ENCODE measurements at regions not wholly inside any gene's neighbourhood (a gene's known extent, or its start where the extent isn't known, plus 50 kb on each side); places are given as distances from the start of the nearest gene placed in this dataset.

DNA sequence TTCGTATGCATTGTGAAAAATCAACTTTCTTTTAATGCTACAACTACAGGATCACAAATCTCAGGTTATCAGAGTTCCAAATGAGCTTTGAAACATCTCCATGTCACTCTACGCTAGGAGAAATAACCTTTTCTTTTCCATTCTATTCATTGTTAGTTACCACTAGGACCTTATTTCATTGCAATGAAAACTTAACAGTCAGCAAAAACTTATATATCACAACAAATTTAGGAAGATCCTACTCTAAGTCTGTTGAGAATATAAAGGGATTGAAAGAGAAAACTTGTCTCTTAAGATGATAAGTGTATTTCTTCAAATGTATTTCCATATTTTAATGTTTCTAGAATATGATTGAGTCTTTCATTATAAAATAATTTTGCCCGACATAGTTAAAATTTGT is 539.1 kb downstream of the TMTC2 start:
- TF ChIP-seq, protein P1, sequence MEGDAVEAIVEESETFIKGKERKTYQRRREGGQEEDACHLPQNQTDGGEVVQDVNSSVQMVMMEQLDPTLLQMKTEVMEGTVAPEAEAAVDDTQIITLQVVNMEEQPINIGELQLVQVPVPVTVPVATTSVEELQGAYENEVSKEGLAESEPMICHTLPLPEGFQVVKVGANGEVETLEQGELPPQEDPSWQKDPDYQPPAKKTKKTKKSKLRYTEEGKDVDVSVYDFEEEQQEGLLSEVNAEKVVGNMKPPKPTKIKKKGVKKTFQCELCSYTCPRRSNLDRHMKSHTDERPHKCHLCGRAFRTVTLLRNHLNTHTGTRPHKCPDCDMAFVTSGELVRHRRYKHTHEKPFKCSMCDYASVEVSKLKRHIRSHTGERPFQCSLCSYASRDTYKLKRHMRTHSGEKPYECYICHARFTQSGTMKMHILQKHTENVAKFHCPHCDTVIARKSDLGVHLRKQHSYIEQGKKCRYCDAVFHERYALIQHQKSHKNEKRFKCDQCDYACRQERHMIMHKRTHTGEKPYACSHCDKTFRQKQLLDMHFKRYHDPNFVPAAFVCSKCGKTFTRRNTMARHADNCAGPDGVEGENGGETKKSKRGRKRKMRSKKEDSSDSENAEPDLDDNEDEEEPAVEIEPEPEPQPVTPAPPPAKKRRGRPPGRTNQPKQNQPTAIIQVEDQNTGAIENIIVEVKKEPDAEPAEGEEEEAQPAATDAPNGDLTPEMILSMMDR (IDR thresholded peaks at IDR 0.05; ENCODE audit: poor library complexity, severe bottlenecking), result no peak
- ATAC-seq (ENCODE audit: low read depth), result no peak

DNA sequence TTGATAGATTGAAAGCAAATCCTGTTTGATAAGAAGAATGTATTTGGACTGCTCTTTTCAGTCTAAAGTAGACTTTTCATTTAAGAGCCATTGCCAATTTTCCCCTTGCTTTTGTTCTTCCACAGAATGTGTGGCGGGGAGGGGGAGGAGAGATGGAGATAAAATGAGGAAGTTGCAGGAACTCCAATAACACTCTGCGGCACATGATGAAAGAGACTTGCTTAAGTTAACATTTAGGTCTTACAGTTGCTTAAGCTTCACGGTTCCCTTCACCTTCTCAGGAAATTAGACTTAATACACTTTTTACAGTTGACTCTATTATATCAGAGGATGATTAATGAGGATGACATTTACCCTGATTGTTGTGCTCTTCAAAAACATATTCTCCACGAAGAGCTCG is 537.3 kb downstream of the TMTC2 start:
- ATAC-seq (ENCODE audit: low read depth), result no peak
- Histone ChIP-seq H3K27me3 (ENCODE audit: insufficient read depth, poor library complexity, severe bottlenecking) (no peaks in the 10 kb centered on the region), H3K36me3 (ENCODE audit: low read depth) (no peaks in the 10 kb centered on the region), H3K4me1 (ENCODE audit: insufficient read depth, poor library complexity, severe bottlenecking) (no peaks in the 10 kb centered on the region), H3K4me3 (ENCODE audit: severe bottlenecking) (no peak overlapping the region), H3K9me3 (ENCODE audit: severe bottlenecking) (no peaks in the 10 kb centered on the region), H3K27ac (ENCODE audit: poor library complexity, severe bottlenecking) (no peak overlapping the region)
- TF ChIP-seq, protein P1 (IDR thresholded peaks at IDR 0.05; ENCODE audit: poor library complexity, severe bottlenecking), result no peak
- DNase-seq (ENCODE audit: low spot score), result no peak

More for the DNA sequence above, 539.1 kb downstream of the TMTC2 start:
- H3K27me3 ChIP-seq (ENCODE audit: insufficient read depth, poor library complexity, severe bottlenecking), result no peaks in the 10 kb centered on the region
- H3K4me3 ChIP-seq (ENCODE audit: severe bottlenecking), result no peak overlapping the region
- DNase-seq (ENCODE audit: low spot score), result no peak
- no peaks in the 10 kb centered on the region for H3K36me3 ChIP-seq (ENCODE audit: low read depth)
- no peaks in the 10 kb centered on the region for H3K4me1 ChIP-seq (ENCODE audit: insufficient read depth, poor library complexity, severe bottlenecking)
- H3K27ac ChIP-seq (ENCODE audit: poor library complexity, severe bottlenecking), result no peak overlapping the region
- H3K9me3 ChIP-seq (ENCODE audit: severe bottlenecking), result no peaks in the 10 kb centered on the region

DNA sequence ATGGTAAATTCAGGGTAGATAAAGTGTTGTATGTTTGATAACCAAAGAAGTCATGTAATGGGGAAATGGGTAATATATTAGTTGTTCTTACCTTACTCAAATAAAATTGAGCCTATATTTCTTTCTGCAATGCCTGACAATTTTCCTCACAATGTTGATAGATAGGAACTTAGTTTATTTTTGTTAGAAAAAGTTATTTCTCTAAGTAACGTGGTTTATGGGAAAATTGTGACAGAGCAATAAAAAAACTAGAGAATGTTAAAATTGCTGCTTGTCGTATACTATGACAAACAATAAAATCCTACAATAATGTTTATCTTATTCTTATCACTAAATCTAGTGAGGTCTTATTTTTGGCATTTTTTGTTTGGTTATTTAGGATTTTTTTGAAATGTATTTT is 534.1 kb downstream of the TMTC2 start:
- no peak overlapping the region for H3K27ac ChIP-seq (ENCODE audit: poor library complexity, severe bottlenecking)
- H3K27me3 ChIP-seq (ENCODE audit: insufficient read depth, poor library complexity, severe bottlenecking), result no peaks in the 10 kb centered on the region
- H3K36me3 ChIP-seq (ENCODE audit: low read depth), result no peaks in the 10 kb centered on the region
- no peak overlapping the region for H3K4me3 ChIP-seq (ENCODE audit: severe bottlenecking)
- DNase-seq (ENCODE audit: low spot score) (no peak), ATAC-seq (ENCODE audit: low read depth) (no peak)
- TF ChIP-seq, protein P1 (IDR thresholded peaks at IDR 0.05; ENCODE audit: poor library complexity, severe bottlenecking), result no peak
- H3K9me3 ChIP-seq (ENCODE audit: severe bottlenecking), result no peaks in the 10 kb centered on the region
- no peaks in the 10 kb centered on the region for H3K4me1 ChIP-seq (ENCODE audit: insufficient read depth, poor library complexity, severe bottlenecking)

DNA sequence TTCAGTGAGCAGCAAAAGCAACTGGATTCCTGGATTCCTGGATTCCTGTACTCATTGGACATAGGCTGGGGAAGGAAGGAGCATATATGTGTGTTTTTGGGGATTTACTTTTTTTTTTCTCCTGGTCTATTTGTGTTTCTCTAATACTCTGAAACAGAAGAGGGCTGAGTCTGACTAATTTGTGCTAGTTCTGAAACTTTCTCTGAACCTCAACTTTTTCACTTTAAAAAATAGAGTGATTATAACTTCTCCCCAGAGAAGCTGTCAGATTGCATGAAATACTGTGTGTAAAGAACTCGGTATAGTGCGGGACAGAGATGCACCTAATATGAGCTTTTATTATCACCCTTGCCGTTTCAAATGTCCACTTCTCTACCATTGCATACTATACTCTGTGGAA is 529.5 kb downstream of the TMTC2 start:
- Histone ChIP-seq H3K27me3 (ENCODE audit: insufficient read depth, poor library complexity, severe bottlenecking) (no peaks in the 10 kb centered on the region), H3K36me3 (ENCODE audit: low read depth) (no peaks in the 10 kb centered on the region), H3K4me1 (ENCODE audit: insufficient read depth, poor library complexity, severe bottlenecking) (no peaks in the 10 kb centered on the region), H3K27ac (ENCODE audit: poor library complexity, severe bottlenecking) (no peak overlapping the region), H3K4me3 (ENCODE audit: severe bottlenecking) (no peak overlapping the region), H3K9me3 (ENCODE audit: severe bottlenecking) (no peaks in the 10 kb centered on the region)
- TF ChIP-seq, protein P1 (IDR thresholded peaks at IDR 0.05; ENCODE audit: poor library complexity, severe bottlenecking), result no peak
- no peak for DNase-seq (ENCODE audit: low spot score)
- no peak for ATAC-seq (ENCODE audit: low read depth)

DNA sequence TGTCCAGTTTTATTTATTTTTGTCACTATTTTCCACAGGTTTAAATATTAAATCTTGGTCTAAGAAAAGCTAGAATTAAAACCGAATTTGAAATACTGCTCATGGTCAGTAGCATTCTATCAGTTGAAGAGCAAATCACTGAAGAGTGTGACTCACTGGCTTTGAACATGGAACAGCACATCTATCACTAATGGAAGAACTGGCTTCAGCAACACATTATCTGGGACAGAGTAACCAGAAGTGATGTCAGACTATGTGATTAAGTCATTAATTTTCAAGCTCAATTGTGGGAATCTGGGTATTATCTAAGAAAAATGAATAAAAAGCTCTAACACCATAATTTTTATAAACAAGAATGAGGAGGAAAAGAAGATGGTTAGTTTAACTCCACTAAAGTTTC is 527.5 kb downstream of the TMTC2 start:
- H3K4me3 ChIP-seq (ENCODE audit: severe bottlenecking), result no peak overlapping the region
- no peak for DNase-seq (ENCODE audit: low spot score)
- H3K27ac ChIP-seq (ENCODE audit: poor library complexity, severe bottlenecking), result no peak overlapping the region
- H3K9me3 ChIP-seq (ENCODE audit: severe bottlenecking), result no peaks in the 10 kb centered on the region
- no peaks in the 10 kb centered on the region for H3K4me1 ChIP-seq (ENCODE audit: insufficient read depth, poor library complexity, severe bottlenecking)
- no peaks in the 10 kb centered on the region for H3K27me3 ChIP-seq (ENCODE audit: insufficient read depth, poor library complexity, severe bottlenecking)
- no peaks in the 10 kb centered on the region for H3K36me3 ChIP-seq (ENCODE audit: low read depth)
- no peak for ATAC-seq (ENCODE audit: low read depth)
- TF ChIP-seq, protein P1 (IDR thresholded peaks at IDR 0.05; ENCODE audit: poor library complexity, severe bottlenecking), result no peak
